Nephron (organoid): ENCODE measurements at regions not wholly inside any gene's neighbourhood (a gene's known extent, or its start where the extent isn't known, plus 50 kb on each side); places are given as distances from the start of the nearest gene placed in this dataset.

Source experiments
- H3K27ac Mint-ChIP-seq, 3 experiments: 2 replicates each; pipeline ENCODE4 v1.8.0; 2020; ENCODE audit warnings: mixed read lengths in 3 of 3, mild to moderate bottlenecking in 2 of 3, moderate library complexity in 1 of 3
- H3K27me3 Mint-ChIP-seq: 2 replicates; pipeline ENCODE4 v1.8.0; 2021; ENCODE audit warnings: low read depth, mild to moderate bottlenecking, moderate library complexity, mixed read lengths
- H3K36me3 Mint-ChIP-seq: 2 replicates; pipeline ENCODE4 v1.8.0; 2020; ENCODE audit warnings: low read depth, mixed read lengths
- H3K4me1 Mint-ChIP-seq: 2 replicates; pipeline ENCODE4 v1.8.0; 2020; ENCODE audit warnings: mixed read lengths
- H3K4me3 Mint-ChIP-seq, 3 experiments: 2 replicates each; pipeline ENCODE4 v1.8.0; 2020; ENCODE audit warnings: mild to moderate bottlenecking in 3 of 3, mixed read lengths in 3 of 3, moderate library complexity in 2 of 3
- H3K9me3 Mint-ChIP-seq: 2 replicates; pipeline ENCODE4 v1.8.0; 2020; ENCODE audit warnings: mixed read lengths
- TF ChIP-seq, protein P1 (sequence below), 3 experiments: fragments of 200-600 bp; sonication (generic); IDR thresholded peaks; one replicate each; pipeline ENCODE4 v1.5.0; 2021; ENCODE audit warnings: antibody characterized with exemption in 3 of 3; ENCODE audit not compliant: unreplicated experiment in 3 of 3

GRCh38 chr6:3540253-3540820 lies 83.5 kb upstream of the SLC22A23 start:
- Mint-ChIP-seq H3K9me3 (no peaks in the 10 kb centered on the region), H3K36me3 (no peaks in the 10 kb centered on the region), H3K4me1 (peaks cover 5% of the 10 kb centered on the region), H3K27me3 (peaks cover 23% of the 10 kb centered on the region), H3K27ac (no peak overlapping the region), H3K4me3 (no peak overlapping the region)
- TF ChIP-seq, protein P1, sequence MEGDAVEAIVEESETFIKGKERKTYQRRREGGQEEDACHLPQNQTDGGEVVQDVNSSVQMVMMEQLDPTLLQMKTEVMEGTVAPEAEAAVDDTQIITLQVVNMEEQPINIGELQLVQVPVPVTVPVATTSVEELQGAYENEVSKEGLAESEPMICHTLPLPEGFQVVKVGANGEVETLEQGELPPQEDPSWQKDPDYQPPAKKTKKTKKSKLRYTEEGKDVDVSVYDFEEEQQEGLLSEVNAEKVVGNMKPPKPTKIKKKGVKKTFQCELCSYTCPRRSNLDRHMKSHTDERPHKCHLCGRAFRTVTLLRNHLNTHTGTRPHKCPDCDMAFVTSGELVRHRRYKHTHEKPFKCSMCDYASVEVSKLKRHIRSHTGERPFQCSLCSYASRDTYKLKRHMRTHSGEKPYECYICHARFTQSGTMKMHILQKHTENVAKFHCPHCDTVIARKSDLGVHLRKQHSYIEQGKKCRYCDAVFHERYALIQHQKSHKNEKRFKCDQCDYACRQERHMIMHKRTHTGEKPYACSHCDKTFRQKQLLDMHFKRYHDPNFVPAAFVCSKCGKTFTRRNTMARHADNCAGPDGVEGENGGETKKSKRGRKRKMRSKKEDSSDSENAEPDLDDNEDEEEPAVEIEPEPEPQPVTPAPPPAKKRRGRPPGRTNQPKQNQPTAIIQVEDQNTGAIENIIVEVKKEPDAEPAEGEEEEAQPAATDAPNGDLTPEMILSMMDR (IDR thresholded peaks at IDR 0.05; ENCODE audit: unreplicated experiment in 3 of 3), result no peak

DNA sequence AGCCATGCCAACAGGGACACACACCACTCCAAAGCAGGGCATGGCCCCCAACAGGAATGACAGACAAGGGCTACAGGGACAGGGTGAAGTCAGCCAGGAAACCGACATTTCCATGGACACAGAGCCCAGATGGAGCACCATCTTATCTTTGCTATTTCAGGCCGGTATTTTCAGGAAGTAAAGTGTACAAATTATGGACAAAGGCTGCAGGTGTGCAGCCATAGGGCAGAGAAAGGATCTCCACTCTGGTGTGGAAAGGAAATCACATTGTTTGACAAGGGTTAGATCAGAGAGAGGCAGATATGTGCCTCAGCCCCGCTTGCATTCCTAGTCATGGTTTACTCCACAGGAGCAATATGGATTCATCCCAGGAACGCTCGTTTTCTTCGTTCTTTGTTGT lies 81.7 kb upstream of the SLC22A23 start:
- H3K27me3 Mint-ChIP-seq, result peaks cover 33% of the 10 kb centered on the region
- peaks cover 5% of the 10 kb centered on the region for H3K4me1 Mint-ChIP-seq
- H3K27ac Mint-ChIP-seq, result no peak overlapping the region
- H3K36me3 Mint-ChIP-seq, result no peaks in the 10 kb centered on the region
- TF ChIP-seq, protein P1 (IDR thresholded peaks at IDR 0.05; ENCODE audit: unreplicated experiment in 3 of 3), result no peak
- H3K9me3 Mint-ChIP-seq, result peaks cover 4% of the 10 kb centered on the region
- no peak overlapping the region for H3K4me3 Mint-ChIP-seq

- no peak overlapping the region for H3K4me3 Mint-ChIP-seq
- peaks cover 35% of the 10 kb centered on the region for H3K27me3 Mint-ChIP-seq
- TF ChIP-seq, protein P1 (IDR thresholded peaks at IDR 0.05; ENCODE audit: unreplicated experiment in 3 of 3), result no peak
- no peak overlapping the region for H3K27ac Mint-ChIP-seq
- peaks cover 5% of the 10 kb centered on the region for H3K4me1 Mint-ChIP-seq
- no peaks in the 10 kb centered on the region for H3K36me3 Mint-ChIP-seq
- H3K9me3 Mint-ChIP-seq, result peaks cover 4% of the 10 kb centered on the region
These were observed 80.1 kb upstream of the SLC22A23 start for GRCh38 chr6:3536901-3537300.

DNA sequence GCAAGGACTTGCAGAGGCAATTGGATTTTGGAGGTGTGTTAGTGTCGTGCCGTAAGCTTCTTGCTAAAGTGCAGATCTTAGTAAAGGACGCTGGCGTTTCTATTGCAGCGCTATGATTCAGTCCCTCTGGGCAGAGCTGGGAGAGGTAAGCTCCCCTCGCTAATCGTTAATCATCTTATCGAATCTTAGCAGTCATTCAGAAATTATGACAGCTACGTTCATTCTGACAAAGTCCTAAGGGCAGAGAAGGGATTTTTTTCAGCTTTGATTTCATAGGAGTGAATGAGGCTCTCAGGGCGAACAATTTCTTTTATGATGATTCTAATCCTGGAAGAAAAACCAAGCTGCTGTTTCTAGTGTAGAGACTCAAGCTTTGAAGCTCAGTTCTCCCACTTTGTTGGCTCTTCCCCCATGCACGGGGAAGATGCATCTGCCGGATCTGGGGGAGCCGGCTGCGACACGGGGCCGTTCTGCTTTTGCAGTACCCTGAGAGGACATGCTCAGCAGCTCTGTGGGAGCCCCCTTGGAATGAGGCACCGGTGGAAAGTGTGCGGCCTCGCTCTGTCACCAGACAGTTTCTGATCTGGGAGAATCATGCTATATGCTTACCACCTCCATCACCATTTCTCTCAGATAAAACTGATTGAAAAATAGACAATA lies 79.1 kb upstream of the SLC22A23 start:
- Mint-ChIP-seq H3K4me3 (peak overlapping the region in 2 of 3 experiments; percentile 18 to 26), H3K4me1 (peaks cover 5% of the 10 kb centered on the region), H3K27me3 (peaks cover 35% of the 10 kb centered on the region), H3K36me3 (no peaks in the 10 kb centered on the region), H3K27ac (peak overlapping the region in 1 of 3 experiments; percentile 3), H3K9me3 (peaks cover 4% of the 10 kb centered on the region)
- TF ChIP-seq, protein P1 (IDR thresholded peaks at IDR 0.05; ENCODE audit: unreplicated experiment in 3 of 3), result no peak

DNA sequence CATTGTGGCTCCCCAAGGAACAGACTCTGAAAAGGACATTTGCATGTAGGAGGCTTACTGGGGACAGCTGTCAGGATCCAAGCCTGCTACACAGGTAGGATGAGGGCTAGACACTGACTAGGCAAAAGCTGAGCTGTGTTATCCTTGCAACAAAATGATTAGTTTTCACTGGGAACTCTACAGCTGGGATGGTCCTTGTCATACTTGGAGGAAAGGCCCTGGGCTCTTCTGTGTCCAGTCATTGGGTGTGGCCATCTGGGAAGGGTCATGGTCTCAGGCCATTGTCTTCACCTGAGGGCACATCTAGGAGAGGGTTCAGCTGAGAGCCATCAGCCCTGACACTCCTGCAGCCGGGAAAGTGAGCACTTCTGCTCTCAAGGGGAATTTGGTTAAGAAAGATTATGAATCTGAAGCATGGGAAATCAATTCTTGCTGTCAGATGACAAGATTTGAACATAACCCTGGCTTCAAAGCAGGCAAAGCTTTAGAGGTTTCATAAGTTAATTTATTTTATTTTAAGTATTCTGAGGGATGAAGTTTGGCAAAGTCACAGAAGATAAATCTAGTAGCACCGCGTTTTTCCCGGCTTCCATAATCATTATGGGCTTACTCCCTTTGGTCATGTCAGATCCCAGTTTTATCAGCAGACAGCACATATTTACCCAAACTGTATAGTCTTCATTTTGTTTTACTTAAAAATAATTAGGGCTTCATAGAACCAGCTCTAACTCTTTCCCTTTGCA lies 78.4 kb upstream of the SLC22A23 start:
- H3K4me3 Mint-ChIP-seq, result peak overlapping the region in 1 of 3 experiments; percentile 18
- H3K9me3 Mint-ChIP-seq, result peaks cover 4% of the 10 kb centered on the region
- no peaks in the 10 kb centered on the region for H3K36me3 Mint-ChIP-seq
- H3K4me1 Mint-ChIP-seq, result peaks cover 5% of the 10 kb centered on the region
- no peak overlapping the region for H3K27ac Mint-ChIP-seq
- peaks cover 39% of the 10 kb centered on the region for H3K27me3 Mint-ChIP-seq
- TF ChIP-seq, protein P1 (IDR thresholded peaks at IDR 0.05; ENCODE audit: unreplicated experiment in 3 of 3), result no peak
